Amygdala (tissue), 56 donors: ENCODE measurements at regions not wholly inside any gene's neighbourhood (a gene's known extent, or its start where the extent isn't known, plus 50 kb on each side); places are given as distances from the start of the nearest gene placed in this dataset.
"Not testable (repeated sequence)": the region's sequence is repeated elsewhere in the genome, so short reads cannot be mapped to it uniquely, and the experiment has no call there.

Source experiments
- DNase-seq, 56 donors: peaks; one replicate each; lab custom pipeline; 2025; lab: John Stamatoyannopoulos, UW

GRCh38 chr10:43926875-43927406, 278.3 kb upstream of the ZNF32 start:
- DNase-seq, result no peak

- no peak for DNase-seq
Measured at GRCh38 chr10:43926371-43926770, 277.7 kb upstream of the ZNF32 start.

- no peak for DNase-seq
Measured at GRCh38 chr10:43925793-43926192, 277.1 kb upstream of the ZNF32 start.

DNA sequence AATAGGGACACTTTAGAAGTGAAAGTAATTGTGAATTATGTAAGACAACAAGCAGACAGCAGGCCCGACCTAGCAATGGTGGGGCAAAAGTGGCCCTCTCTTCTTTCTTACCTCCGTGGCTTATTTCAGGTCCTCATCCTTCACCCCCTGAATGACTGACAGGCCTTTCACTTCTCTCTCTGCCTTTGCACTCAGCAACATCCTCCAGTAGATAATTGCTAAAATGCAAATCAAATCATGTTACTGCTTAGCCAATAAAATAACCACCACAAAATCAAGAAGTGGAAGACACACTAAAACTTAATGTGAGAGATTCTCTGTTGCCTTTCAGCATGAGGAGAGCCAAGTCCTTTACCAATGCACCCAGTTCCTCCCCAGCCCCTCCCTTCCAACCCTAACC, 274.6 kb upstream of the ZNF32 start:
- no peak for DNase-seq

GRCh38 chr10:43922335-43923280, 273.9 kb upstream of the ZNF32 start:
- no peak for DNase-seq

GRCh38 chr10:43921881-43922280, 273.2 kb upstream of the ZNF32 start:
- DNase-seq, result no peak

DNA sequence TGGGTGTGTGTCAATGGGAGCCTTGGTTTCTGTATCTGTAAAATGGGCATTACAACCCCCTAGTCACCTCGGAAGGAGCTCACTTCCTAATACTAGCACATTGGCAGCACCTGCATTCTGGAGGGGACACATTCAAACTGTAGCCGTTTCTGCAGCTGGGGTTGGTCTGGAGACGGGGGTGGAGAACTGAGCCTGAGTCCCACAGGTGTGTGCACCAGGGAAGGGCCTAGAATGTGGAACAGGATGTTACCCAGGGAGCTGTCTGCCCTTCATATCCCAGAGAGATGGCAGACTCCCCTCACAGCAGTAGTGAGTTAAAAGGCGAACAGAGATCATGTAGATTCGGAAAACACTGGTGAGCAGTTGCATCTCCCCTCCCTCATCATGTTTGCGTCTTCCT, 272.8 kb upstream of the ZNF32 start:
- DNase-seq, result no peak

DNA sequence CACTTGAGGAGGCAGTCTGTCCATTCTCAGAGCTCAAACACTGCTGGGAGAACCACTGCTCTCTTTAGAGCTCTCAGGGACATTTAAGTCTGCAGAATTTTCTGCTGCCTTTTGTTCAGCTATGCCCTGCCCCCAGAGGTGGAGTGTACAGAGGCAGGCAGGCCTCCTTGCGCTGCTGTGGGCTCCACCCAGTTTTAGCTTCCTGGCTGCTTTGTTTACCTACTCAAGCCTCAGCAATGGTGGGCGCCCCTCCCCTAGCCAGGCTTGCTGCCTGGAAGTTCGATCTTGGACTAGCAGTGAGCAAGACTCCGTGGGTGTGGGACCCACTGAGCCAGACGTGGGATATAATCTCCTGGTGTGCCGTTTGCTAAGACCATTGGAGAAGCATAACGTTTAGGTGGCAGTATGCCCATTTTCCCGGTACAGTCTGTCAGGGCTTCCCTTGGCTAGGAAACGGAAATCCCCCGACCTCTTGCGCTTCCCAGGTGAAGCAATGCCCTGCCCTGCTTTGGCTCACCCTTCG, 271.6 kb upstream of the ZNF32 start:
- not testable (repeated sequence) for DNase-seq

- DNase-seq, result no peak
Measured at GRCh38 chr10:43913676-43914235, 265.1 kb upstream of the ZNF32 start.

DNA sequence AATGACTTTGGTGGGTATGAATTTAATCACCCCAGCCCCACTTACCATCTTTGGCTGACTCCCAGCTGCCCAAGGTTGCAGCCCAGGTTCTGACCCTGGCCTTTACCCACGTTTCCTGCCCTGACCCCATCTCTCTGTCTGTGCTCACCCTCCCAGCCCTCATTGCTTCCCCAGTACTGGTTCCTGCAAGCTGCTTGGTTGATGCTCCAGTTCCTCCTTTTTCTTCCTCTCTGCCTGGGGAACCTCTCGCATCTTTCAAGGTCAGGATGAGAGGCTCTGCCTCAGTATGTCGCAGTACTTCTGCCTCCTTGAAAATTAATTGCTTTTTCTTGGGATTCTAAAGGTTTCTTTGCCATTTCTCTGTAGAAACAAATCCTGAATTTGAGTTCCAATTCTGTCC, 263.8 kb upstream of the ZNF32 start:
- no peak for DNase-seq

- DNase-seq, result no peak
Measured at GRCh38 chr10:43906490-43906889, 257.8 kb upstream of the ZNF32 start.

DNA sequence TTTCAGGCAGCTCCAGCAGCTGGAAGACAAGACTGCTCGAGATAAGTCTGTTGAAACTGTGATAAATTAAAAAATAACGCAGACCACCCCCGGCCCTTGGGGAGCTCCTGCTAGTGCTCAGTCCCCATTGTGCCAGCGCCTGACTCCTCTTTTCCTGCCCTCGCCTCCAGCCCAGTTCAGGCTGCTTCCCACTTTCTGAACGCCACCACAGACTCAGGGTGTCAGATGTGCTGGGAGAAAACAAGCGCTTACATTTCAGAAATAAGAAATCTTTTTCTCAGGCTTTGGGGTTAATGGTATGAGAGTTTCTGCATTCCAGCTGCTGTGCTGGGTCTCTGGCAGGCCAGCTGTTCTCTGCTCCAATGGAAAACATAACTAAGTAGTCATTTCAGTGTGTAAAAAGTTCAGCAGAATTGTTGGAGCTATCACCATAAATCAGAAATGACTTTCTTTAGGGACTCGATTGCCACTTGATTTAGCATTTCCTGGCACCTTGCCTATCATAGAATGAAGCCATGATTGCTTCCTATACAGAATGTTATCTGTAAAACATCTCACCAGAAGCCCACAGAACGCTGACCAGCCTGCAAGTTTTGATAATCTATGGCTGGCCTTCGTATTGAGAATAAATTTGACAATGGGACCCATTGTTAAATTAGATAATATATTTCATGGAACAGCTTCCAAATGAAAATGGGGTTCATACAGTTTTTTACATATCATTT, 257.0 kb upstream of the ZNF32 start:
- no peak for DNase-seq

GRCh38 chr10:43904844-43905243, 256.2 kb upstream of the ZNF32 start:
- DNase-seq, result no peak

GRCh38 chr10:43904301-43904700, 255.6 kb upstream of the ZNF32 start:
- DNase-seq, result no peak

DNA sequence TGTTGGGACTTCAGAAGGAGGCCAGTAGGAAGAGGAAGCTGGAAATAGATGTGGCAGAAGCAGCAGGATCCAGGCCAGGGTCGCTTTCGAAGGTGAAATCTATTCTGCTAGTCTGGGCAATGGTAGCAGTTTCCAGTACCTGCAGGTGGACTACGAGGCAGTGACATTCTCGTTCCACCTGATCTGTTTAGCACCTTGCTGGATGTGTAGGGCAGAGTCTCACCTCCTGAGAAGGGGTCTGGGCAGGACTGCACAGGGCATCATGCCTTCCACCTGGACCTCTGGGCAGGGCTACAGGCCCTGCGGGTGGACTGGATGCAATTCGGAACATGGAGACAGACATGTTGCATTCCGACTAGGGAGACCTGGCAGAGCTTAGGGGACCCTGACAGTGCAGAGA, 254.8 kb upstream of the ZNF32 start:
- DNase-seq, result no peak

DNA sequence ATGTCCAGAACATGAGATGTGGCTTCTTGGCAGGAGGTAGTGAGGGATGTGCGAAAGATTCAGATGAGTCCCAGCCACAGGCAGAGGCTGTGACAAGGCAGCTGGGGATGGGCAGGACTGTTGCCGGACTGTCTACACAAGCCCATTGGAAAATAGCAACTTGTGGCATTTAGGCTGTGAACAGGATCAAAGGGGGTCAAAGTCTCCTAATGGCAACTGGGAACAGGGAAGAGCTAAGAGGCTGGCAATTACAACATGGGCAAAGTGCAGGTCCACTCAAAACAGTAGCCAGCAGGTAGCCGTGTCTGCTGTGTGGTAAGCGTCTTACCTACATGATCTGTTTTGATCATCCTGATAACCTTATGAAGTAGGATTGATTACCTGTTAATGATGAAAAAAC, 254.2 kb upstream of the ZNF32 start:
- no peak for DNase-seq

GRCh38 chr10:43901744-43902504, 253.2 kb upstream of the ZNF32 start:
- DNase-seq, result no peak

DNA sequence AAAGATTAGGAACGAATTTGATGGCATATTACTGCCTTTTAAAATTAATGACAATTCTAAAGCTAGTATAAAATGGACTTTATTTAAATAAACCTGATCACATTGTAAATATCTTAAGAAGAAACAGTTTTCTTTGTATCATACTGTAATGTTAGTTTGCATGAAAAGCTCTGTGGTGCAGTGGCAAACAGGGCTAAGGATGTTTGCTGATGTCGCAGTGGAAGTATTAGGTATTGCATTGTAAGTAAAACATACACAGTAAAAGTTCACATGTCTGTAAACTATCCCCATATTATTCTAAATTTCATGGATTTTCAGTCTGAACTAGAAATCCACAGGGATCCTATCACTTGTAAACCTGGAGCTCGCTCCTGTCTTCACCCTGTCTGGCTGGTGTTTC, 252.6 kb upstream of the ZNF32 start:
- DNase-seq, result no peak

DNA sequence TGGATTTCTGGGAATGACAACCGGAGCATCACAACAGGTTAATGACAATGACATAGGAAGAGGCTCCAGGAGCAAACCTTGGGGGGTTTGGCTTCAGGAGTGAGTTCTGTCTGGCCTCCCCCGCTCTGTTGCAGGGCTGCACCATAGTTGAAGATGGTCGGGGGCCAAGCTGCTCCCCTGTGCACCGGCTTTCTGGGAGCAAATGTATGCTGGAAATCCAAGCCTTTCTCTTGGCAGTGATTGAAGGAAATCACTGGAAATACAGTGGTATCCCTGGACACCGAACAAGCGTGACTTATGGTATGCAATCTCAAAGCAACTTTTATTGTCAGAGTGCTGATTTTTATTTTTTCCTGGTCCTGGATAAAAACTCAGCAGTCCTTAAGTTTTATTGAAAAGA, 251.9 kb upstream of the ZNF32 start:
- DNase-seq, result no peak

GRCh38 chr10:43899224-43899959, 250.7 kb upstream of the ZNF32 start:
- DNase-seq, result no peak
